Right lobe of liver (tissue), 4 donors: ENCODE measurements at regions not wholly inside any gene's neighbourhood (a gene's known extent, or its start where the extent isn't known, plus 50 kb on each side); places are given as distances from the start of the nearest gene placed in this dataset.
"Not testable (repeated sequence)": the region's sequence is repeated elsewhere in the genome, so short reads cannot be mapped to it uniquely, and the experiment has no call there.

Experiments
- POLR2A ChIP-seq: fragments of 450-650 bp; IDR thresholded peaks from one replicate; pipeline ENCODE4 v1.6.1; 2017; ENCODE audit warnings: antibody characterized with exemption, mild to moderate bottlenecking
- TF ChIP-seq, protein P1 (sequence below), 4 donors: fragments of 200-600 bp in 3 of 4; fragments of 450-650 bp in 1 of 4; IDR thresholded peaks; one replicate each; pipeline versions ENCODE4 v1.5.1 to v1.8.0; 2016 to 2022; ENCODE audit warnings: antibody characterized with exemption in 4 of 4, mild to moderate bottlenecking in 2 of 4
- donor health status: DM: no; HTN: no; CAD: no.
- donor health status: DM: no; HTN: no; CAD: no.
- donor health status: DM: no; HTN: yes; CAD: no.

DNA sequence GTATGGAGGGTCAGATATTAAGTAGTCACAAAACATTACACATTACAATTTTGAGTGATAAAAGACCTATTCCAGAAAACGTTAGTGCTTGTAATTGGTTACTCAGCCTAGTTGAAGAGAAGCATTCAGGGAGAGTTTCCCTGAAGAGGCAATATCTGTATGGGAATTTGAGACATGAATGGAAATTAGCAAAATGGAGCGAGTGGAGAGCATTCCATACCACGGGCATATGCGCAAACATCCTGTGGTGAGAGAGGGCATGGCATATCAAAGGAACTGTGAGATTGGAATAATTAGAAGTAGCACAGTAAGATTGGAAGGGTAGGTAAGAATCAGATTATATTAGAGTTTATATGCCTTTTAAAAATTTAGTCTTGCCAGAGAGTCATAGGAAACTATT is 867.9 kb downstream of the PRIM2 start:
- TF ChIP-seq, protein P1, sequence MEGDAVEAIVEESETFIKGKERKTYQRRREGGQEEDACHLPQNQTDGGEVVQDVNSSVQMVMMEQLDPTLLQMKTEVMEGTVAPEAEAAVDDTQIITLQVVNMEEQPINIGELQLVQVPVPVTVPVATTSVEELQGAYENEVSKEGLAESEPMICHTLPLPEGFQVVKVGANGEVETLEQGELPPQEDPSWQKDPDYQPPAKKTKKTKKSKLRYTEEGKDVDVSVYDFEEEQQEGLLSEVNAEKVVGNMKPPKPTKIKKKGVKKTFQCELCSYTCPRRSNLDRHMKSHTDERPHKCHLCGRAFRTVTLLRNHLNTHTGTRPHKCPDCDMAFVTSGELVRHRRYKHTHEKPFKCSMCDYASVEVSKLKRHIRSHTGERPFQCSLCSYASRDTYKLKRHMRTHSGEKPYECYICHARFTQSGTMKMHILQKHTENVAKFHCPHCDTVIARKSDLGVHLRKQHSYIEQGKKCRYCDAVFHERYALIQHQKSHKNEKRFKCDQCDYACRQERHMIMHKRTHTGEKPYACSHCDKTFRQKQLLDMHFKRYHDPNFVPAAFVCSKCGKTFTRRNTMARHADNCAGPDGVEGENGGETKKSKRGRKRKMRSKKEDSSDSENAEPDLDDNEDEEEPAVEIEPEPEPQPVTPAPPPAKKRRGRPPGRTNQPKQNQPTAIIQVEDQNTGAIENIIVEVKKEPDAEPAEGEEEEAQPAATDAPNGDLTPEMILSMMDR (IDR thresholded peaks at IDR 0.05) = not testable (repeated sequence)
- not testable (repeated sequence) for TF ChIP-seq POLR2A
